Fibroblast of lung (primary cell): ENCODE measurements at regions not wholly inside any gene's neighbourhood (a gene's known extent, or its start where the extent isn't known, plus 50 kb on each side); places are given as distances from the start of the nearest gene placed in this dataset.

ENCODE experiments used
- DNase-seq, 2 donors: peaks; one replicate each; pipeline versions ENCODE4 v3.0.0 to v3.0.0-alpha.2; 2010; ENCODE audit warnings: low read depth in 2 of 2
- H2AFZ ChIP-seq: 2 replicates; pipeline ENCODE4 v1.5.1; 2012; ENCODE audit warnings: low read length, control low read depth, inconsistent platforms
- H3K27ac ChIP-seq: 2 replicates; pipeline ENCODE4 v1.5.1; 2011; ENCODE audit warnings: low read length, control low read depth; ENCODE audit not compliant: insufficient read depth
- H3K27me3 ChIP-seq: 2 replicates; pipeline ENCODE4 v1.5.1; 2011; ENCODE audit warnings: mild to moderate bottlenecking, low read length; ENCODE audit not compliant: control insufficient read depth, insufficient read depth
- H3K36me3 ChIP-seq: 2 replicates; pipeline ENCODE4 v1.5.1; 2011; ENCODE audit warnings: low read length; ENCODE audit not compliant: control insufficient read depth, insufficient read depth
- H3K4me1 ChIP-seq: 2 replicates; pipeline ENCODE4 v1.5.1; 2011; ENCODE audit warnings: low read length; ENCODE audit not compliant: control insufficient read depth, insufficient read depth; ENCODE audit errors: extremely low read depth
- H3K4me2 ChIP-seq: 2 replicates; pipeline ENCODE4 v1.5.1; 2011; ENCODE audit warnings: low read length, control low read depth; ENCODE audit not compliant: insufficient read depth; ENCODE audit errors: extremely low read depth
- H3K4me3 ChIP-seq, 4 experiments: fragments of 200-600 bp in 1 of 4; sonication (generic) in 1 of 4; replicated peaks in 1 of 4; 2 replicates each; pipeline ENCODE4 v1.5.1; 2011 to 2016; ENCODE audit warnings: low read length in 4 of 4, low read depth in 3 of 4, mild to moderate bottlenecking in 3 of 4, control low read depth in 2 of 4, inconsistent platforms in 1 of 4, mixed read lengths in 1 of 4; ENCODE audit not compliant: insufficient read depth in 1 of 4; ENCODE audit errors: control extremely low read depth in 1 of 4
- H3K79me2 ChIP-seq: 2 replicates; pipeline ENCODE4 v1.5.1; 2012; ENCODE audit warnings: mild to moderate bottlenecking, low read length, inconsistent platforms; ENCODE audit not compliant: control insufficient read depth, insufficient read depth
- H3K9ac ChIP-seq: 2 replicates; pipeline ENCODE4 v1.5.1; 2011; ENCODE audit warnings: mild to moderate bottlenecking, low read length, control low read depth; ENCODE audit not compliant: insufficient read depth
- H3K9me3 ChIP-seq: 2 replicates; pipeline ENCODE4 v1.5.1; 2012; ENCODE audit warnings: low read depth, low read length; ENCODE audit not compliant: control insufficient read depth, insufficient read depth
- H4K20me1 ChIP-seq: 2 replicates; pipeline ENCODE4 v1.5.1; 2011; ENCODE audit warnings: low read length; ENCODE audit not compliant: control insufficient read depth, insufficient read depth; ENCODE audit errors: extremely low read depth
- CTCF ChIP-seq, 2 donors: IDR thresholded peaks in 1 of 2; conservative IDR thresholded peaks in 1 of 2; 1 replicate in 1 of 2; 2 replicates in 1 of 2; pipeline ENCODE4 v1.5.1; 2011 to 2012; ENCODE audit warnings: low read length in 2 of 2, control low read depth in 1 of 2, inconsistent platforms in 1 of 2, low read depth in 1 of 2, mild to moderate bottlenecking in 1 of 2
- EZH2 ChIP-seq: IDR thresholded peaks from 2 replicates; pipeline ENCODE4 v1.5.1; 2012; ENCODE audit warnings: low read length, control low read depth, mild to moderate bottlenecking; ENCODE audit errors: missing control alignments

GRCh38 chr3:191813245-191813644, 352.3 kb downstream of the PYDC2 start:
- TF ChIP-seq CTCF (conservative IDR thresholded peaks at IDR 0.05 in 1 of 2, IDR thresholded peaks at IDR 0.05 in 1 of 2; ENCODE audit: low read depth in 1 of 2, low read length in 2 of 2) (no peak), EZH2 (no peak)
- Histone ChIP-seq H3K27ac (no peak overlapping the region), H3K4me3 (no peak overlapping the region), H3K36me3 (no peaks in the 10 kb centered on the region), H3K9ac (no peak overlapping the region), H4K20me1 (no peaks in the 10 kb centered on the region), H3K9me3 (no peaks in the 10 kb centered on the region), H2AFZ (no peak overlapping the region), H3K4me1 (no peaks in the 10 kb centered on the region), H3K79me2 (no peaks in the 10 kb centered on the region), H3K4me2 (no peak overlapping the region), H3K27me3 (no peaks in the 10 kb centered on the region)
- DNase-seq: no peak

GRCh38 chr3:191848818-191849217, 387.9 kb downstream of the PYDC2 start:
- TF ChIP-seq CTCF (conservative IDR thresholded peaks at IDR 0.05 in 1 of 2, IDR thresholded peaks at IDR 0.05 in 1 of 2; ENCODE audit: low read depth in 1 of 2, low read length in 2 of 2) (no peak), EZH2 (no peak)
- no peaks in the 10 kb centered on the region for H3K79me2 ChIP-seq
- no peaks in the 10 kb centered on the region for H3K4me1 ChIP-seq
- H3K9me3 ChIP-seq: no peaks in the 10 kb centered on the region
- H3K36me3 ChIP-seq: no peaks in the 10 kb centered on the region
- H3K4me3 ChIP-seq: no peak overlapping the region
- no peak overlapping the region for H3K4me2 ChIP-seq
- no peak overlapping the region for H2AFZ ChIP-seq
- H3K27me3 ChIP-seq: no peaks in the 10 kb centered on the region
- no peaks in the 10 kb centered on the region for H4K20me1 ChIP-seq
- no peak overlapping the region for H3K27ac ChIP-seq
- no peak for DNase-seq
- H3K9ac ChIP-seq: no peak overlapping the region

- Histone ChIP-seq H2AFZ (no peak overlapping the region), H3K9me3 (no peaks in the 10 kb centered on the region), H3K27me3 (no peaks in the 10 kb centered on the region), H3K4me1 (no peaks in the 10 kb centered on the region), H3K9ac (no peak overlapping the region), H3K4me3 (no peak overlapping the region), H4K20me1 (no peaks in the 10 kb centered on the region), H3K27ac (no peak overlapping the region), H3K79me2 (no peaks in the 10 kb centered on the region), H3K36me3 (no peaks in the 10 kb centered on the region), H3K4me2 (no peak overlapping the region)
- peak in 1 of 2 donors; percentile 6 for DNase-seq
- TF ChIP-seq EZH2 (no peak), CTCF (conservative IDR thresholded peaks at IDR 0.05 in 1 of 2, IDR thresholded peaks at IDR 0.05 in 1 of 2; ENCODE audit: low read depth in 1 of 2, low read length in 2 of 2) (no peak)
These were observed 398.6 kb downstream of the PYDC2 start for GRCh38 chr3:191859531-191859930.
